Testis (tissue), 2 donors: ENCODE measurements at regions not wholly inside any gene's neighbourhood (a gene's known extent, or its start where the extent isn't known, plus 50 kb on each side); places are given as distances from the start of the nearest gene placed in this dataset.

ENCODE experiments used
- CTCF ChIP-seq, 3 experiments: fragments of 450-650 bp in 2 of 3; fragments of 200-600 bp in 1 of 3; sonication (generic) in 1 of 3; IDR thresholded peaks; one replicate each; pipeline ENCODE4 v1.5.1; 2016 to 2019; ENCODE audit warnings: antibody characterized with exemption in 3 of 3, mild to moderate bottlenecking in 2 of 3, moderate library complexity in 1 of 3
- POLR2A ChIP-seq: fragments of 450-650 bp; IDR thresholded peaks from one replicate; pipeline ENCODE4 v1.6.1; 2017; ENCODE audit warnings: antibody characterized with exemption, mild to moderate bottlenecking, moderate library complexity

DNA sequence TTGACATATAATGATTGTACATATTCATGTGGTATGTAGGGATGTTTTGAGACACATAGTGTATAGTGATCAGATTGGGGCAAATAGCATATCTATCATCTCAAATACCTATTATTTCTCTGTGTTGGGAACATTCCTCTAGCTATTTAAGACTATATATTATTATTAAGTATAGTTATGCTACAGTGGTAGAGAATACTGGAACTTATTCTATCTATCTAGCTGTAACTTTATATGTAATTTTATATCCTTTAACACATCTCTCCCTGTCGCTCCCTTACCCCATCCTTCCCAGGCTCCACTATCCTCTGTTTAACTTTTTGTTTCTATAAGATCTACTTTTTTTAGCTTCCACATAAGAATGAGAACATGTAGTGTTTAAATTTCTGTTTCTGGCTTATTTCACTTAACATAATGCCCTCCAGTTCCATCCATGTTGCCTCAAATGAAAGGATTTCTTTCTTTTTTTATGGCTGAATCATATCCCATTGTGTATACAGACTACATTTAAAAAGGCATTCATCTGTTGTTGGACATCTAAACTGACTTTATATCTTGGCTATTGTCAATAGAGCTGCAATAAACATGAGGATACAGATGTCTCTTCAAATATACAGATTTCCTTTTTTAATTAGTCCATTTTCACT, 102.1 kb upstream of the GZMB start:
- no peak for TF ChIP-seq CTCF (IDR thresholded peaks at IDR 0.05)
- TF ChIP-seq POLR2A = no peak
